ENCODE measurements at regions not wholly inside any gene's neighbourhood (a gene's known extent, or its start where the extent isn't known, plus 50 kb on each side); places are given as distances from the start of the nearest gene placed in this dataset.

DNA sequence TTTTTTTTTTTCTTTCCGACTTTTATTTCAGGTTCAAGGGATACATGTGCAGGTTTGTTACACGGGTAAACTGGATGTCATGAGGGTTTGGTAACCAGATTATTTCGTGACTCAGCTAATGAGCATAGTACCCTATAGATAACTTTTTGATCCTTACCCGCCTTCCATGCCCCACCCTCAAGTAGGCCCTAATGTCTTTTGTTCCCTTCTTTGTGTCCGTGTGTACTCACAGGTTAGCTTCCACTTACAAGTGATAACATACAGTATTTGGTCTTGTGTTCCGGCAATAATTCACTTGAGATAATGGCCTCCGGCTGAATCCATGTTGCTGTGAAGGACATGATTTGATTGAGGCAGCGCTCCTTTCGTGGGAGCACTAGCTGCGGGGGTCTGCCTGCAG is 402.8 kb upstream of the SGO1 start:
- TF ChIP-seq, protein P1, sequence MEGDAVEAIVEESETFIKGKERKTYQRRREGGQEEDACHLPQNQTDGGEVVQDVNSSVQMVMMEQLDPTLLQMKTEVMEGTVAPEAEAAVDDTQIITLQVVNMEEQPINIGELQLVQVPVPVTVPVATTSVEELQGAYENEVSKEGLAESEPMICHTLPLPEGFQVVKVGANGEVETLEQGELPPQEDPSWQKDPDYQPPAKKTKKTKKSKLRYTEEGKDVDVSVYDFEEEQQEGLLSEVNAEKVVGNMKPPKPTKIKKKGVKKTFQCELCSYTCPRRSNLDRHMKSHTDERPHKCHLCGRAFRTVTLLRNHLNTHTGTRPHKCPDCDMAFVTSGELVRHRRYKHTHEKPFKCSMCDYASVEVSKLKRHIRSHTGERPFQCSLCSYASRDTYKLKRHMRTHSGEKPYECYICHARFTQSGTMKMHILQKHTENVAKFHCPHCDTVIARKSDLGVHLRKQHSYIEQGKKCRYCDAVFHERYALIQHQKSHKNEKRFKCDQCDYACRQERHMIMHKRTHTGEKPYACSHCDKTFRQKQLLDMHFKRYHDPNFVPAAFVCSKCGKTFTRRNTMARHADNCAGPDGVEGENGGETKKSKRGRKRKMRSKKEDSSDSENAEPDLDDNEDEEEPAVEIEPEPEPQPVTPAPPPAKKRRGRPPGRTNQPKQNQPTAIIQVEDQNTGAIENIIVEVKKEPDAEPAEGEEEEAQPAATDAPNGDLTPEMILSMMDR (IDR thresholded peaks at IDR 0.05) = no peak
- TF ChIP-seq POLR2A (IDR thresholded peaks at IDR 0.05) = no peak
- TF ChIP-seq EP300 (IDR thresholded peaks at IDR 0.05) = no peak
